Gastroesophageal sphincter (tissue), 3 donors: ENCODE measurements at regions not wholly inside any gene's neighbourhood (a gene's known extent, or its start where the extent isn't known, plus 50 kb on each side); places are given as distances from the start of the nearest gene placed in this dataset.
"Not testable (repeated sequence)": the region's sequence is repeated elsewhere in the genome, so short reads cannot be mapped to it uniquely, and the experiment has no call there.

ENCODE experiments used
- EP300 ChIP-seq: sonication (generic); formaldehyde crosslinking; IDR thresholded peaks from one replicate; pipeline ENCODE4 v1.6.1; 2017; ENCODE audit warnings: antibody characterized with exemption, mild to moderate bottlenecking
- POLR2A ChIP-seq, 2 donors: fragments of 450-650 bp; IDR thresholded peaks; one replicate each; pipeline ENCODE4 v1.6.1; 2017; ENCODE audit warnings: antibody characterized with exemption in 2 of 2, mild to moderate bottlenecking in 2 of 2, moderate library complexity in 1 of 2
- POLR2AphosphoS5 ChIP-seq: sonication (generic); formaldehyde crosslinking; IDR thresholded peaks from one replicate; pipeline ENCODE4 v1.6.1; 2017; ENCODE audit warnings: antibody characterized with exemption
- TF ChIP-seq, protein P1 (sequence below), 4 experiments: fragments of 200-600 bp in 2 of 4; fragments of 450-650 bp in 2 of 4; sonication (generic) in 1 of 4; IDR thresholded peaks; one replicate each; pipeline ENCODE4 v1.5.1; 2017 to 2019; ENCODE audit warnings: antibody characterized with exemption in 4 of 4, mild to moderate bottlenecking in 2 of 4, moderate library complexity in 2 of 4

DNA sequence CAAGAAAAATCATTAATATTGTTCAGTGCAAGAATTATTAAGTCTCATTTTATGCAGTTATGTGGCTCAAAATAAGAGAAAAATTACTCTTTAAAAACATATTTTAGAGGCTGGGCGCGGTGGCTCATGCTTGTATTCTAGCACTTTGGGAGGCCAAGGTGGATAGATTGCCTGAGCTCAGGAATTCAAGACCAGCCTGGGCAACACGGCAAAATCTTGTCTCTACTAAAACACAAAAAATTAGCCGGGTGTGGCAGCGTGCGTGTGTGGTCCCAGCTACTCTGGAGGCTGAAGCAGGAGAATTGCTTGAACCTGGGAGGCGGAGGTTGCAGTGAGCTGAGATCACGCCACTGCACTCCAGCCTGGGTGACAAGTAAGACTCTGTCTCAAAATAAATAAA is 87.9 kb upstream of the STK39 start:
- not testable (repeated sequence) for TF ChIP-seq POLR2A (IDR thresholded peaks at IDR 0.05); POLR2AphosphoS5; EP300
- TF ChIP-seq, protein P1, sequence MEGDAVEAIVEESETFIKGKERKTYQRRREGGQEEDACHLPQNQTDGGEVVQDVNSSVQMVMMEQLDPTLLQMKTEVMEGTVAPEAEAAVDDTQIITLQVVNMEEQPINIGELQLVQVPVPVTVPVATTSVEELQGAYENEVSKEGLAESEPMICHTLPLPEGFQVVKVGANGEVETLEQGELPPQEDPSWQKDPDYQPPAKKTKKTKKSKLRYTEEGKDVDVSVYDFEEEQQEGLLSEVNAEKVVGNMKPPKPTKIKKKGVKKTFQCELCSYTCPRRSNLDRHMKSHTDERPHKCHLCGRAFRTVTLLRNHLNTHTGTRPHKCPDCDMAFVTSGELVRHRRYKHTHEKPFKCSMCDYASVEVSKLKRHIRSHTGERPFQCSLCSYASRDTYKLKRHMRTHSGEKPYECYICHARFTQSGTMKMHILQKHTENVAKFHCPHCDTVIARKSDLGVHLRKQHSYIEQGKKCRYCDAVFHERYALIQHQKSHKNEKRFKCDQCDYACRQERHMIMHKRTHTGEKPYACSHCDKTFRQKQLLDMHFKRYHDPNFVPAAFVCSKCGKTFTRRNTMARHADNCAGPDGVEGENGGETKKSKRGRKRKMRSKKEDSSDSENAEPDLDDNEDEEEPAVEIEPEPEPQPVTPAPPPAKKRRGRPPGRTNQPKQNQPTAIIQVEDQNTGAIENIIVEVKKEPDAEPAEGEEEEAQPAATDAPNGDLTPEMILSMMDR (IDR thresholded peaks at IDR 0.05) = not testable (repeated sequence)
